ENCODE measurements at regions not wholly inside any gene's neighbourhood (a gene's known extent, or its start where the extent isn't known, plus 50 kb on each side); places are given as distances from the start of the nearest gene placed in this dataset.

DNA sequence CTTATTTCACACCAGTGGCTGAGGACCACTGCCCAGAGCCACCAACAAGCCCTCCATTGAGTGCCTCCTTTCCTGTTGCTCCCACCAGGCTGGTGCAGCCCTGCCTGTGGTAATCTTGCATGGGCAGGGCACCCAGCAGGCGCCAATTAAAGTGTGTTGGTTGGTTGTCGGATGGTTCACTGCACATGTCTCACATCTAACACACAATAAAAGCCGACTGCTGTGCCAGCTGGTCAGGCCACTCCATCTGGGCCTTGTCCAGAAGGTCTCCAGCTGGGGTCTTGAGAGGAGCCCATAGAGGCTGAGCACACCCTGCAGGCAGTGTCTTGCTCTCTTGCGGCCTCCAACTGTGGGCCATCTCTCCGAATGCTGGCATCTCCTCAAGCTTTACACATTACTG lies 494.8 kb upstream of the KLHL29 start:
- TF ChIP-seq, protein P1, sequence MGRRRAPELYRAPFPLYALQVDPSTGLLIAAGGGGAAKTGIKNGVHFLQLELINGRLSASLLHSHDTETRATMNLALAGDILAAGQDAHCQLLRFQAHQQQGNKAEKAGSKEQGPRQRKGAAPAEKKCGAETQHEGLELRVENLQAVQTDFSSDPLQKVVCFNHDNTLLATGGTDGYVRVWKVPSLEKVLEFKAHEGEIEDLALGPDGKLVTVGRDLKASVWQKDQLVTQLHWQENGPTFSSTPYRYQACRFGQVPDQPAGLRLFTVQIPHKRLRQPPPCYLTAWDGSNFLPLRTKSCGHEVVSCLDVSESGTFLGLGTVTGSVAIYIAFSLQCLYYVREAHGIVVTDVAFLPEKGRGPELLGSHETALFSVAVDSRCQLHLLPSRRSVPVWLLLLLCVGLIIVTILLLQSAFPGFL (CRISPR knock-in tag; IDR thresholded peaks at IDR 0.05; ENCODE audit: borderline replicate concordance) = no peak
- TF ChIP-seq, protein P2, sequence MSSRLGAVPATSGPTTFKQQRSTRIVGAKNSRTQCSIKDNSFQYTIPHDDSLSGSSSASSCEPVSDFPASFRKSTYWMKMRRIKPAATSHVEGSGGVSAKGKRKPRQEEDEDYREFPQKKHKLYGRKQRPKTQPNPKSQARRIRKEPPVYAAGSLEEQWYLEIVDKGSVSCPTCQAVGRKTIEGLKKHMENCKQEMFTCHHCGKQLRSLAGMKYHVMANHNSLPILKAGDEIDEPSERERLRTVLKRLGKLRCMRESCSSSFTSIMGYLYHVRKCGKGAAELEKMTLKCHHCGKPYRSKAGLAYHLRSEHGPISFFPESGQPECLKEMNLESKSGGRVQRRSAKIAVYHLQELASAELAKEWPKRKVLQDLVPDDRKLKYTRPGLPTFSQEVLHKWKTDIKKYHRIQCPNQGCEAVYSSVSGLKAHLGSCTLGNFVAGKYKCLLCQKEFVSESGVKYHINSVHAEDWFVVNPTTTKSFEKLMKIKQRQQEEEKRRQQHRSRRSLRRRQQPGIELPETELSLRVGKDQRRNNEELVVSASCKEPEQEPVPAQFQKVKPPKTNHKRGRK (CRISPR knock-in tag; IDR thresholded peaks at IDR 0.05; ENCODE audit: borderline replicate concordance) = no peak
- TF ChIP-seq, protein P3, sequence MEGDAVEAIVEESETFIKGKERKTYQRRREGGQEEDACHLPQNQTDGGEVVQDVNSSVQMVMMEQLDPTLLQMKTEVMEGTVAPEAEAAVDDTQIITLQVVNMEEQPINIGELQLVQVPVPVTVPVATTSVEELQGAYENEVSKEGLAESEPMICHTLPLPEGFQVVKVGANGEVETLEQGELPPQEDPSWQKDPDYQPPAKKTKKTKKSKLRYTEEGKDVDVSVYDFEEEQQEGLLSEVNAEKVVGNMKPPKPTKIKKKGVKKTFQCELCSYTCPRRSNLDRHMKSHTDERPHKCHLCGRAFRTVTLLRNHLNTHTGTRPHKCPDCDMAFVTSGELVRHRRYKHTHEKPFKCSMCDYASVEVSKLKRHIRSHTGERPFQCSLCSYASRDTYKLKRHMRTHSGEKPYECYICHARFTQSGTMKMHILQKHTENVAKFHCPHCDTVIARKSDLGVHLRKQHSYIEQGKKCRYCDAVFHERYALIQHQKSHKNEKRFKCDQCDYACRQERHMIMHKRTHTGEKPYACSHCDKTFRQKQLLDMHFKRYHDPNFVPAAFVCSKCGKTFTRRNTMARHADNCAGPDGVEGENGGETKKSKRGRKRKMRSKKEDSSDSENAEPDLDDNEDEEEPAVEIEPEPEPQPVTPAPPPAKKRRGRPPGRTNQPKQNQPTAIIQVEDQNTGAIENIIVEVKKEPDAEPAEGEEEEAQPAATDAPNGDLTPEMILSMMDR (IDR thresholded peaks at IDR 0.05) = no peak
- TF ChIP-seq, protein P4, sequence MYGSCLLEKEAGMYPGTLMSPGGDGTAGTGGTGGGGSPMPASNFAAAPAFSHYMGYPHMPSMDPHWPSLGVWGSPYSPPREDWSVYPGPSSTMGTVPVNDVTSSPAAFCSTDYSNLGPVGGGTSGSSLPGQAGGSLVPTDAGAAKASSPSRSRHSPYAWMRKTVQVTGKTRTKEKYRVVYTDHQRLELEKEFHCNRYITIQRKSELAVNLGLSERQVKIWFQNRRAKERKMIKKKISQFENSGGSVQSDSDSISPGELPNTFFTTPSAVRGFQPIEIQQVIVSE (CRISPR knock-in tag; IDR thresholded peaks at IDR 0.05; ENCODE audit: borderline replicate concordance) = no peak
- TF ChIP-seq SMAD3 (CRISPR knock-in tag; IDR thresholded peaks at IDR 0.05; ENCODE audit: borderline replicate concordance) (no peak), MXD4 (CRISPR knock-in tag; IDR thresholded peaks at IDR 0.05; ENCODE audit: borderline replicate concordance) (no peak)
- TF ChIP-seq, protein P5, sequence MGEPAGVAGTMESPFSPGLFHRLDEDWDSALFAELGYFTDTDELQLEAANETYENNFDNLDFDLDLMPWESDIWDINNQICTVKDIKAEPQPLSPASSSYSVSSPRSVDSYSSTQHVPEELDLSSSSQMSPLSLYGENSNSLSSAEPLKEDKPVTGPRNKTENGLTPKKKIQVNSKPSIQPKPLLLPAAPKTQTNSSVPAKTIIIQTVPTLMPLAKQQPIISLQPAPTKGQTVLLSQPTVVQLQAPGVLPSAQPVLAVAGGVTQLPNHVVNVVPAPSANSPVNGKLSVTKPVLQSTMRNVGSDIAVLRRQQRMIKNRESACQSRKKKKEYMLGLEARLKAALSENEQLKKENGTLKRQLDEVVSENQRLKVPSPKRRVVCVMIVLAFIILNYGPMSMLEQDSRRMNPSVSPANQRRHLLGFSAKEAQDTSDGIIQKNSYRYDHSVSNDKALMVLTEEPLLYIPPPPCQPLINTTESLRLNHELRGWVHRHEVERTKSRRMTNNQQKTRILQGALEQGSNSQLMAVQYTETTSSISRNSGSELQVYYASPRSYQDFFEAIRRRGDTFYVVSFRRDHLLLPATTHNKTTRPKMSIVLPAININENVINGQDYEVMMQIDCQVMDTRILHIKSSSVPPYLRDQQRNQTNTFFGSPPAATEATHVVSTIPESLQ (CRISPR knock-in tag; IDR thresholded peaks at IDR 0.05) = no peak
- TF ChIP-seq, protein P6, sequence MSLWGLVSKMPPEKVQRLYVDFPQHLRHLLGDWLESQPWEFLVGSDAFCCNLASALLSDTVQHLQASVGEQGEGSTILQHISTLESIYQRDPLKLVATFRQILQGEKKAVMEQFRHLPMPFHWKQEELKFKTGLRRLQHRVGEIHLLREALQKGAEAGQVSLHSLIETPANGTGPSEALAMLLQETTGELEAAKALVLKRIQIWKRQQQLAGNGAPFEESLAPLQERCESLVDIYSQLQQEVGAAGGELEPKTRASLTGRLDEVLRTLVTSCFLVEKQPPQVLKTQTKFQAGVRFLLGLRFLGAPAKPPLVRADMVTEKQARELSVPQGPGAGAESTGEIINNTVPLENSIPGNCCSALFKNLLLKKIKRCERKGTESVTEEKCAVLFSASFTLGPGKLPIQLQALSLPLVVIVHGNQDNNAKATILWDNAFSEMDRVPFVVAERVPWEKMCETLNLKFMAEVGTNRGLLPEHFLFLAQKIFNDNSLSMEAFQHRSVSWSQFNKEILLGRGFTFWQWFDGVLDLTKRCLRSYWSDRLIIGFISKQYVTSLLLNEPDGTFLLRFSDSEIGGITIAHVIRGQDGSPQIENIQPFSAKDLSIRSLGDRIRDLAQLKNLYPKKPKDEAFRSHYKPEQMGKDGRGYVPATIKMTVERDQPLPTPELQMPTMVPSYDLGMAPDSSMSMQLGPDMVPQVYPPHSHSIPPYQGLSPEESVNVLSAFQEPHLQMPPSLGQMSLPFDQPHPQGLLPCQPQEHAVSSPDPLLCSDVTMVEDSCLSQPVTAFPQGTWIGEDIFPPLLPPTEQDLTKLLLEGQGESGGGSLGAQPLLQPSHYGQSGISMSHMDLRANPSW (CRISPR knock-in tag; conservative IDR thresholded peaks at IDR 0.05; ENCODE audit: low read depth) = no peak

All from WTC11 (cell line).